H9 (cell line): ENCODE measurements at regions not wholly inside any gene's neighbourhood (a gene's known extent, or its start where the extent isn't known, plus 50 kb on each side); places are given as distances from the start of the nearest gene placed in this dataset.

Experiments
- DNase-seq: peaks from one replicate; pipeline ENCODE4 v3.0.0-alpha.2; 2017
- H2AFZ ChIP-seq: one replicate; pipeline ENCODE4 v1.6.1; 2013; ENCODE audit warnings: mild to moderate bottlenecking, low read length, control low read depth, moderate library complexity
- H2AK5ac ChIP-seq: 2 replicates; pipeline ENCODE4 v1.6.1; 2013; ENCODE audit warnings: low read length, control low read depth, mixed read lengths; ENCODE audit not compliant: insufficient read length
- H2BK120ac ChIP-seq: one replicate; pipeline ENCODE4 v1.6.1; 2013; ENCODE audit warnings: low read depth, mild to moderate bottlenecking, low read length, control low read depth, inconsistent platforms; ENCODE audit not compliant: poor library complexity, severe bottlenecking
- H2BK12ac ChIP-seq: 2 replicates; pipeline ENCODE4 v1.6.1; 2013; ENCODE audit warnings: low read length, control low read depth, mixed read lengths, low read depth; ENCODE audit not compliant: insufficient read length
- H2BK15ac ChIP-seq: 2 replicates; pipeline ENCODE4 v1.6.1; 2013; ENCODE audit warnings: low read depth, low read length, control low read depth
- H2BK20ac ChIP-seq: one replicate; pipeline ENCODE4 v1.6.1; 2013; ENCODE audit warnings: low read depth, mild to moderate bottlenecking, low read length, control low read depth, inconsistent platforms; ENCODE audit not compliant: poor library complexity, severe bottlenecking
- H2BK5ac ChIP-seq: 2 replicates; pipeline ENCODE4 v1.6.1; 2013; ENCODE audit warnings: low read length, control low read depth, mixed read lengths; ENCODE audit not compliant: insufficient read length
- H3K14ac ChIP-seq: 2 replicates; pipeline ENCODE4 v1.6.1; 2013; ENCODE audit warnings: low read length, control low read depth; ENCODE audit not compliant: insufficient read depth
- H3K18ac ChIP-seq: 2 replicates; pipeline ENCODE4 v1.6.1; 2013; ENCODE audit warnings: low read depth, mild to moderate bottlenecking, mixed read lengths, low read length, control low read depth; ENCODE audit not compliant: insufficient read length
- H3K23ac ChIP-seq: 2 replicates; pipeline ENCODE4 v1.6.1; 2013; ENCODE audit warnings: low read length, control low read depth, mixed read lengths, low read depth; ENCODE audit not compliant: insufficient read length
- H3K23me2 ChIP-seq: 2 replicates; pipeline ENCODE4 v1.6.1; 2013; ENCODE audit warnings: low read depth, mild to moderate bottlenecking, mixed read lengths, low read length, control low read depth; ENCODE audit not compliant: insufficient read length, poor library complexity, severe bottlenecking
- H3K27ac ChIP-seq: 2 replicates; pipeline ENCODE4 v1.5.1; 2013; ENCODE audit warnings: low read length, control low read depth, mixed read lengths, low read depth; ENCODE audit not compliant: insufficient read length
- H3K27me3 ChIP-seq: 2 replicates; pipeline ENCODE4 v1.6.1; 2013; ENCODE audit warnings: low read length, control low read depth, inconsistent platforms; ENCODE audit not compliant: insufficient read depth
- H3K4ac ChIP-seq: 2 replicates; pipeline ENCODE4 v1.6.1; 2013; ENCODE audit warnings: low read depth, mild to moderate bottlenecking, control low read depth, inconsistent platforms, low read length, moderate library complexity
- H3K4me1 ChIP-seq: 2 replicates; pipeline ENCODE4 v1.6.1; 2013; ENCODE audit warnings: low read length, control low read depth, inconsistent platforms; ENCODE audit not compliant: insufficient read depth
- H3K4me2 ChIP-seq: 2 replicates; pipeline ENCODE4 v1.6.1; 2013; ENCODE audit warnings: low read length, control low read depth, mixed read lengths; ENCODE audit not compliant: insufficient read length, insufficient read depth
- H3K56ac ChIP-seq: 2 replicates; pipeline ENCODE4 v1.6.1; 2013; ENCODE audit warnings: low read depth, mild to moderate bottlenecking, mixed read lengths, low read length, control low read depth; ENCODE audit not compliant: insufficient read length
- H3K79me1 ChIP-seq: 2 replicates; pipeline ENCODE4 v1.6.1; 2013; ENCODE audit warnings: low read depth, mild to moderate bottlenecking, moderate library complexity, low read length, control low read depth, inconsistent platforms; ENCODE audit not compliant: insufficient read depth, poor library complexity, severe bottlenecking
- H3K79me2 ChIP-seq: 2 replicates; pipeline ENCODE4 v1.6.1; 2013; ENCODE audit warnings: low read length, control low read depth, inconsistent platforms; ENCODE audit not compliant: insufficient read depth
- H3K9ac ChIP-seq: 2 replicates; pipeline ENCODE4 v1.6.1; 2013; ENCODE audit warnings: low read length, control low read depth, mixed read lengths; ENCODE audit not compliant: insufficient read length; ENCODE audit errors: extremely low read depth
- H3K9me3 ChIP-seq: one replicate; pipeline ENCODE4 v1.6.1; 2013; ENCODE audit warnings: low read depth, low read length, inconsistent platforms; ENCODE audit not compliant: control insufficient read depth
- H3T11ph ChIP-seq: one replicate; pipeline ENCODE4 v1.6.1; 2013; ENCODE audit warnings: mild to moderate bottlenecking, low read length, control low read depth, inconsistent platforms
- H4K20me1 ChIP-seq: one replicate; pipeline ENCODE4 v1.6.1; 2013; ENCODE audit not compliant: control insufficient read depth, insufficient read length, insufficient read depth
- H4K5ac ChIP-seq: 2 replicates; pipeline ENCODE4 v1.6.1; 2013; ENCODE audit warnings: low read depth, mild to moderate bottlenecking, mixed read lengths, low read length, control low read depth; ENCODE audit not compliant: insufficient read length
- H4K8ac ChIP-seq: replicated peaks from 2 replicates; pipeline ENCODE4 v1.6.1; 2013; ENCODE audit warnings: low read length, control low read depth, mixed read lengths, low read depth; ENCODE audit not compliant: insufficient read length
- H4K91ac ChIP-seq: 2 replicates; pipeline ENCODE4 v1.6.1; 2013; ENCODE audit warnings: low read depth, mild to moderate bottlenecking, moderate library complexity, mixed read lengths, low read length, control low read depth; ENCODE audit not compliant: insufficient read length
- H3K27ac Mint-ChIP-seq, 3 experiments: 2 replicates in 2 of 3; 3 replicates in 1 of 3; pipeline ENCODE4 v1.8.0; 2020 to 2021; ENCODE audit warnings: mixed read lengths in 3 of 3, mild to moderate bottlenecking in 1 of 3, moderate library complexity in 1 of 3
- H3K27me3 Mint-ChIP-seq: 2 replicates; pipeline ENCODE4 v1.8.0; 2021; ENCODE audit warnings: low read depth, mild to moderate bottlenecking, moderate library complexity, mixed read lengths
- H3K36me3 Mint-ChIP-seq, 3 experiments: 2 replicates in 2 of 3; 3 replicates in 1 of 3; pipeline ENCODE4 v1.8.0; 2020 to 2021; ENCODE audit warnings: low read depth in 3 of 3, mixed read lengths in 3 of 3; ENCODE audit not compliant: insufficient read depth in 1 of 3
- H3K4me1 Mint-ChIP-seq, 2 experiments: 2 replicates each; pipeline ENCODE4 v1.8.0; 2020; ENCODE audit warnings: mixed read lengths in 2 of 2
- H3K4me3 Mint-ChIP-seq, 2 experiments: 2 replicates in 1 of 2; 3 replicates in 1 of 2; pipeline ENCODE4 v1.8.0; 2020 to 2021; ENCODE audit warnings: mild to moderate bottlenecking in 2 of 2, mixed read lengths in 2 of 2, moderate library complexity in 1 of 2
- H3K9me3 Mint-ChIP-seq, 2 experiments: 2 replicates in 1 of 2; 3 replicates in 1 of 2; pipeline ENCODE4 v1.8.0; 2020; ENCODE audit warnings: mild to moderate bottlenecking in 2 of 2, mixed read lengths in 2 of 2, moderate library complexity in 1 of 2
- CTCF ChIP-seq: fragments of 200-600 bp; sonication (generic); conservative IDR thresholded peaks from 3 replicates; pipeline ENCODE4 v1.8.0; 2021; ENCODE audit warnings: antibody characterized with exemption, mild to moderate bottlenecking
- WGBS: extraction: QIAGEN DNeasy Blood & Tissue Kit; methylation state at CpG from one replicate; pipeline ENCODE4 v1.1.7; 2013; ENCODE audit warnings: missing lambda C conversion rate, low lambda C conversion rate, mixed read lengths; ENCODE audit not compliant: insufficient read length; ENCODE audit errors: extremely low coverage; 5-methylcytosine and 5-hydroxymethylcytosine counted together

DNA sequence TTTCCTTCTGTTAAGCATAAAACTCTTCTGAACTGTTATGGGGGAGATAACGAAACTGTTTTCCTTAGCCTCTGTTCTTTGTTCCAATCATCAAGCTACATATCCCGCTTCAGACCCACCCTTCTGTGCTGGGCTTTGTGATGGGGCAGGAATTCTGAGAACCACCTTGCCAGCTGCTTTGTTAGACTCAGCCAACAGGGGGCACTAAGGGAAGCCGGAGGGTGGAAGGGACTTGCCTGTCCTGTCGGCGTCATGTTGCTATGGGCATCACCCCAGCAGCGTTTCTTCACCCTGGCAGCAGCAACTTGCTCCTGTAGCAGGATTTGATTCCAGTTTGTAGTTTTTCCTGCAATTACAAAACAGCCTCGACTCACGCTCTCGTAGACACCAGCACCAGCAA, 169.1 kb downstream of the CAAP1 start:
- H3K79me1 ChIP-seq = no peaks in the 10 kb centered on the region
- peak overlapping the region in 1 of 2 experiments; percentile 33; a peak in 2 of 5 replicates for H3K4me3 Mint-ChIP-seq
- H3K4me2 ChIP-seq = peak overlapping the region; percentile 33
- no peaks in the 10 kb centered on the region for H3K4me1 ChIP-seq
- no peaks in the 10 kb centered on the region for H3K9me3 Mint-ChIP-seq
- H2BK15ac ChIP-seq = no peak overlapping the region
- H3K4ac ChIP-seq = no peak overlapping the region
- WGBS = no CpG with 5 or more reads among the region's 9 CpGs
- no peak overlapping the region for H3K14ac ChIP-seq
- H2BK12ac ChIP-seq = no peak overlapping the region
- no peak overlapping the region for H3K9ac ChIP-seq
- H3K4me1 Mint-ChIP-seq = peaks cover 16 to 18% of the 10 kb centered on the region in 2 experiments
- no peaks in the 10 kb centered on the region for H3K23me2 ChIP-seq
- DNase-seq = peak; percentile 95
- H3K79me2 ChIP-seq = no peaks in the 10 kb centered on the region
- H4K20me1 ChIP-seq = no peaks in the 10 kb centered on the region
- H3T11ph ChIP-seq = no peak overlapping the region
- H3K36me3 Mint-ChIP-seq = no peaks in the 10 kb centered on the region
- H2AFZ ChIP-seq = no peak overlapping the region
- TF ChIP-seq CTCF = peak; percentile 88
- H3K23ac ChIP-seq = no peak overlapping the region
- H2BK20ac ChIP-seq = no peak overlapping the region
- no peak overlapping the region for H2BK120ac ChIP-seq
- H3K27me3 Mint-ChIP-seq = no peaks in the 10 kb centered on the region
- H3K56ac ChIP-seq = no peak overlapping the region
- H2AK5ac ChIP-seq = no peak overlapping the region
- no peak overlapping the region for H4K8ac ChIP-seq
- no peak overlapping the region for H4K5ac ChIP-seq
- no peak overlapping the region for H4K91ac ChIP-seq
- no peak overlapping the region for H3K27ac ChIP-seq
- no peaks in the 10 kb centered on the region for H3K27me3 ChIP-seq
- no peak overlapping the region for H2BK5ac ChIP-seq
- H3K9me3 ChIP-seq = no peaks in the 10 kb centered on the region
- H3K27ac Mint-ChIP-seq = peak overlapping the region in 2 of 3 experiments; percentile 6 to 21; a peak in 2 of 7 replicates
- no peak overlapping the region for H3K18ac ChIP-seq
